ENCODE measurements at regions not wholly inside any gene's neighbourhood (a gene's known extent, or its start where the extent isn't known, plus 50 kb on each side); places are given as distances from the start of the nearest gene placed in this dataset.

- ChIA-PET CTCF (no interaction called here), POLR2A (no interaction called here)
- Histone ChIP-seq H3K4me3 (ENCODE audit: low read depth in 2 of 2, low read length in 2 of 2) (no peak overlapping the region), H3K4me1 (ENCODE audit: control insufficient read depth, insufficient read depth, low read length) (no peaks in the 10 kb centered on the region), H3K27ac (ENCODE audit: low read length) (no peak overlapping the region), H3K9me3 (ENCODE audit: control insufficient read depth, insufficient read depth, low read depth, low read length) (no peaks in the 10 kb centered on the region), H3K27me3 (ENCODE audit: control insufficient read depth, insufficient read depth, low read length) (no peaks in the 10 kb centered on the region), H3K36me3 (ENCODE audit: control insufficient read depth, insufficient read depth, low read length) (no peaks in the 10 kb centered on the region)
- in situ Hi-C loops (cut with HindIII; ENCODE audit: low pct_unique_long_range_greater_than_20kb, low sequenced_read_pairs) = no loop called here
- TF ChIP-seq CTCF (IDR thresholded peaks at IDR 0.05) (no peak), SIN3A (IDR thresholded peaks at IDR 0.05; ENCODE audit: borderline replicate concordance, insufficient read depth, low read depth, low read length) (no peak), REST (IDR thresholded peaks at IDR 0.05; ENCODE audit: insufficient read depth in 1 of 2, low read depth in 2 of 2, low read length in 1 of 2) (no peak), TCF7L2 (IDR thresholded peaks at IDR 0.05; ENCODE audit: low read depth, low read length) (no peak), POLR2AphosphoS5 (IDR thresholded peaks at IDR 0.05; ENCODE audit: low read depth, low read length) (no peak)
- intact Hi-C loops (cut with micrococcal nuclease; ENCODE audit: unreplicated experiment) = no loop called here
- ATAC-seq (no peak), DNase-seq (ENCODE audit: low read depth, low spot score) (no peak)
- no TSS peak for BruUV-seq (replicated peaks)
Measured at GRCh38 chr7:139169816-139170215, 60.3 kb upstream of the ZC3HAV1 start.

GRCh38 chr7:139172775-139173174 is 58.3 kb upstream of the UBN2 start:
- TF ChIP-seq POLR2AphosphoS5 (IDR thresholded peaks at IDR 0.05; ENCODE audit: low read depth, low read length) = no peak
- TF ChIP-seq SIN3A (IDR thresholded peaks at IDR 0.05; ENCODE audit: borderline replicate concordance, insufficient read depth, low read depth, low read length) = no peak
- no peak for TF ChIP-seq REST (IDR thresholded peaks at IDR 0.05; ENCODE audit: insufficient read depth in 1 of 2, low read depth in 2 of 2, low read length in 1 of 2)
- no peak for TF ChIP-seq CTCF (IDR thresholded peaks at IDR 0.05)
- no peak for TF ChIP-seq TCF7L2 (IDR thresholded peaks at IDR 0.05; ENCODE audit: low read depth, low read length)
- POLR2A ChIA-PET = no interaction called here
- H3K27ac ChIP-seq (ENCODE audit: low read length) = no peak overlapping the region
- CTCF ChIA-PET = no interaction called here
- ATAC-seq = no peak
- no peaks in the 10 kb centered on the region for H3K36me3 ChIP-seq (ENCODE audit: control insufficient read depth, insufficient read depth, low read length)
- H3K27me3 ChIP-seq (ENCODE audit: control insufficient read depth, insufficient read depth, low read length) = no peaks in the 10 kb centered on the region
- BruUV-seq (replicated peaks) = no TSS peak
- H3K9me3 ChIP-seq (ENCODE audit: control insufficient read depth, insufficient read depth, low read depth, low read length) = no peaks in the 10 kb centered on the region
- in situ Hi-C loops (cut with HindIII; ENCODE audit: low pct_unique_long_range_greater_than_20kb, low sequenced_read_pairs) (no loop called here), intact Hi-C loops (cut with micrococcal nuclease; ENCODE audit: unreplicated experiment) (no loop called here)
- no peaks in the 10 kb centered on the region for H3K4me1 ChIP-seq (ENCODE audit: control insufficient read depth, insufficient read depth, low read length)
- H3K4me3 ChIP-seq (ENCODE audit: low read depth in 2 of 2, low read length in 2 of 2) = no peak overlapping the region
- DNase-seq (ENCODE audit: low read depth, low spot score) = no peak
